ENCODE measurements at regions not wholly inside any gene's neighbourhood (a gene's known extent, or its start where the extent isn't known, plus 50 kb on each side); places are given as distances from the start of the nearest gene placed in this dataset.

- no peak for TF ChIP-seq CTCF (IDR thresholded peaks at IDR 0.05; ENCODE audit: low read depth, low read length, missing control alignments)
- no peak overlapping the region for H3K4me3 ChIP-seq (replicated peaks; ENCODE audit: low read depth, low read length)
- DNase-seq (ENCODE audit: extremely low read depth, low read depth) = no peak
Observed at GRCh38 chr10:4766454-4766853, 59.6 kb upstream of the AKR1E2 start.

GRCh38 chr10:4765428-4765827 lies 60.6 kb upstream of the AKR1E2 start:
- H3K4me3 ChIP-seq (replicated peaks; ENCODE audit: low read depth, low read length) = no peak overlapping the region
- TF ChIP-seq CTCF (IDR thresholded peaks at IDR 0.05; ENCODE audit: low read depth, low read length, missing control alignments) = no peak
- no peak for DNase-seq (ENCODE audit: extremely low read depth, low read depth)

- H3K4me3 ChIP-seq (replicated peaks; ENCODE audit: low read depth, low read length) = peak overlapping the region; percentile 10
- TF ChIP-seq CTCF (IDR thresholded peaks at IDR 0.05; ENCODE audit: low read depth, low read length, missing control alignments) = no peak
- DNase-seq (ENCODE audit: extremely low read depth, low read depth) = peak; percentile 72
Observed at GRCh38 chr10:4763960-4764428, 62.0 kb upstream of the AKR1E2 start.

GRCh38 chr10:4763513-4763912 lies 62.5 kb upstream of the AKR1E2 start:
- peak overlapping the region; percentile 10 for H3K4me3 ChIP-seq (replicated peaks; ENCODE audit: low read depth, low read length)
- TF ChIP-seq CTCF (IDR thresholded peaks at IDR 0.05; ENCODE audit: low read depth, low read length, missing control alignments) = no peak
- DNase-seq (ENCODE audit: extremely low read depth, low read depth) = no peak

- TF ChIP-seq CTCF (IDR thresholded peaks at IDR 0.05; ENCODE audit: low read depth, low read length, missing control alignments) = no peak
- no peak for DNase-seq (ENCODE audit: extremely low read depth, low read depth)
- no peak overlapping the region for H3K4me3 ChIP-seq (replicated peaks; ENCODE audit: low read depth, low read length)
Observed at GRCh38 chr10:4758256-4758655, 67.8 kb upstream of the AKR1E2 start.

DNA sequence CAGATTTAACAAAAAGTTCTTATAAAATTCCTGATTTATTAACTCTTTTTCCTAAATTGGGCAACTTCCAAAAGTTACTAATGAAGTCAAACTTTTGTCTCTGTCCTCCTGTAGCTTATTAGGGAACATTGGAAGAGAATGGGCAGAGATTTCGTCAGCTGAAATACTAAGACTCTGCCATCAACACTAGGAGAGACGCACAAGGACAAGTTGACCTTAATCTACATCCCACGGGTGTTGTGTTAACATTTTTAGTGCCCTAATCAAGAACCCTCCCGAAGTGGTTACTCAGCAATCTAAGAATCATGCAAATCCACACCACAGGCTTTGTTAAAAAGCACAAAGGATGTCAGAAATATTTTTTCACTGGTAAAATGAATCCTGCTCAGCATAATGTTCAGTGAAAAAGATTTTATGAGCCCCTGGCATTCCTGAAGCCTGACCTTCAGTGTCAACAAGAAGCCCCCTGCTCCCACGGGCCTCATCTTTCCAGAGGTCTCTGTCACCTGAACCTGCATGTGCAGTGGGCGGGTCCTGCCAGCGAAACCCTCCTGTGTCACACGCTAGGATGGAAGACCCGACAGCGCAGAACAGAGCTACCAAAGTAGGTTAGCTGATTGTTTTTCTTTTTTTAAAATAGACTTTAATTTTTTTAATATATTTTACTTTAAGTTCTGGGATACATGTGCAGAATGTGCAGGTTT lies 70.6 kb upstream of the AKR1E2 start:
- H3K4me3 ChIP-seq (replicated peaks; ENCODE audit: low read depth, low read length) = no peak overlapping the region
- DNase-seq (ENCODE audit: extremely low read depth, low read depth) = no peak
- no peak for TF ChIP-seq CTCF (IDR thresholded peaks at IDR 0.05; ENCODE audit: low read depth, low read length, missing control alignments)

DNA sequence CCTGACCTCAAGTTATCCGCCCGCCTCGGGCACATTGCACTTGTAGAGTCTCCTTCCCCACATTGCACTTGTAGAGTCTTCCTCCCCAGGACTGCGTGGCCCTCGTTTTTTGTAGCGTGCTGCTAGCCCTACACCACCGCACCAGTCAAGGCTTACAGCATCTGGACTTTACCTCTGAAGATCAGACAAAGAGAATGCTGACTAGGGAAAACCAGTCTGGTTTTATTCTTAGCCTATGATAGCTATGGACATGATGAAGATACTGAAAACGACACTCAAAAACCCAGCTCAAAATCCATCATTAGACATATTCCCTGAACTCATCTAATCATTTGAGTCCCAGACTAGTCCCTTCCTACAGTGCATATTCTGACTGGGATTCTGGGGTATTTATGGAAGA lies 71.9 kb upstream of the AKR1E2 start:
- DNase-seq (ENCODE audit: extremely low read depth, low read depth) = no peak
- no peak for TF ChIP-seq CTCF (IDR thresholded peaks at IDR 0.05; ENCODE audit: low read depth, low read length, missing control alignments)
- H3K4me3 ChIP-seq (replicated peaks; ENCODE audit: low read depth, low read length) = no peak overlapping the region
